DND-41 (cell line): ENCODE measurements at regions not wholly inside any gene's neighbourhood (a gene's known extent, or its start where the extent isn't known, plus 50 kb on each side); places are given as distances from the start of the nearest gene placed in this dataset.
A peak's percentile ranks its signal among the peaks of the same experiment; 100 is the strongest.

Source experiments
- ATAC-seq: fragments of 200-7000 bp; cut with Tn5 transposase; 3 replicates; pipeline ENCODE4 v1.9.1; 2021; ENCODE audit warnings: low read depth; ENCODE audit not compliant: insufficient read depth
- DNase-seq: peaks from one replicate; pipeline ENCODE4 v3.0.0-alpha.2; 2020
- H2AFZ ChIP-seq: 2 replicates; pipeline ENCODE4 v1.6.0; 2012; ENCODE audit warnings: low read depth, low read length
- H3K27ac ChIP-seq: 2 replicates; pipeline ENCODE4 v1.5.1; 2012; ENCODE audit warnings: low read length, inconsistent platforms
- H3K27me3 ChIP-seq: fragments of 200-600 bp; sonication (generic); 2 replicates; pipeline ENCODE4 v1.6.0; 2012; ENCODE audit warnings: low read length, mild to moderate bottlenecking, inconsistent platforms; ENCODE audit not compliant: insufficient read depth, poor library complexity
- H3K36me3 ChIP-seq: 2 replicates; pipeline ENCODE4 v1.5.1; 2012; ENCODE audit warnings: low read length, inconsistent platforms; ENCODE audit not compliant: insufficient read depth
- H3K4me1 ChIP-seq: 2 replicates; pipeline ENCODE4 v1.5.1; 2012; ENCODE audit warnings: mild to moderate bottlenecking, low read length; ENCODE audit not compliant: insufficient read depth
- H3K4me2 ChIP-seq: 2 replicates; pipeline ENCODE4 v1.6.0; 2012; ENCODE audit warnings: mild to moderate bottlenecking, moderate library complexity, low read length, inconsistent platforms; ENCODE audit not compliant: insufficient read depth
- H3K4me3 ChIP-seq, 2 experiments: fragments of 200-600 bp in 1 of 2; shearing (Covaris generic) in 1 of 2; 2 replicates each; pipeline ENCODE4 v1.5.1; 2012 to 2016; ENCODE audit warnings: inconsistent platforms in 2 of 2, low read length in 2 of 2, mild to moderate bottlenecking in 2 of 2, low read depth in 1 of 2, moderate library complexity in 1 of 2
- H3K79me2 ChIP-seq: 2 replicates; pipeline ENCODE4 v1.6.0; 2012; ENCODE audit warnings: low read length, inconsistent platforms; ENCODE audit not compliant: insufficient read depth
- H3K9ac ChIP-seq: 2 replicates; pipeline ENCODE4 v1.6.0; 2012; ENCODE audit warnings: low read depth, mild to moderate bottlenecking, inconsistent platforms, low read length, moderate library complexity
- H3K9me3 ChIP-seq: 2 replicates; pipeline ENCODE4 v1.5.1; 2012; ENCODE audit warnings: low read length, moderate library complexity, mild to moderate bottlenecking, inconsistent platforms; ENCODE audit not compliant: insufficient read depth, severe bottlenecking
- H4K20me1 ChIP-seq: 2 replicates; pipeline ENCODE4 v1.6.0; 2012; ENCODE audit warnings: low read length; ENCODE audit not compliant: insufficient read depth
- EZH2 ChIP-seq: IDR thresholded peaks from 3 replicates; pipeline ENCODE4 v1.6.1; 2012; ENCODE audit warnings: borderline replicate concordance, low read depth, mild to moderate bottlenecking, moderate library complexity, low read length, inconsistent platforms; ENCODE audit not compliant: severe bottlenecking
- TF ChIP-seq, protein P1 (sequence below): IDR thresholded peaks from 2 replicates; pipeline ENCODE4 v1.5.1; 2012; ENCODE audit warnings: borderline replicate concordance, low read length, moderate library complexity, mild to moderate bottlenecking; ENCODE audit not compliant: poor library complexity, severe bottlenecking; ENCODE audit errors: extremely low read depth

DNA sequence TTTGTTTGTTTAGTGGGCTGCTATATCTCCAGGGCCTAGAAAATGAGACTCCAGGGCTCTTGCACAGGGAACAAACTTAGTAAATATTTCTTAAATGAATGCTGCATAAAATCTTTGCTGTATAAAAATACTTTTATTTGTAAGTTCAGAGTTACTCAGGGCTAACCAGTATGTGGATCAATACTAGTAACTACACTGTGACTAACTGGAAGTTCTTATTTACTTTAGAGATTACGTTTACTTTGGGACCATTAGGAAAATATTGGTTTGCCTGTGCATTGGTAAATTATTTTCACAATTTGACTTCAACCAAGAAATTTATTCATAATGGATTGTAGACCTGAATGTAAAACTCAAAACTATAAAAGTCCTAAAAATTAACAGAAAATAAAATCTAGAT lies 575.5 kb downstream of the RNF144A start:
- H3K4me2 ChIP-seq, result no peak overlapping the region
- no peak overlapping the region for H3K9ac ChIP-seq
- no peaks in the 10 kb centered on the region for H3K4me1 ChIP-seq
- H2AFZ ChIP-seq, result no peak overlapping the region
- H3K9me3 ChIP-seq, result no peaks in the 10 kb centered on the region
- H3K27ac ChIP-seq, result no peak overlapping the region
- H3K4me3 ChIP-seq, result no peak overlapping the region
- TF ChIP-seq EZH2, result no peak
- TF ChIP-seq, protein P1, sequence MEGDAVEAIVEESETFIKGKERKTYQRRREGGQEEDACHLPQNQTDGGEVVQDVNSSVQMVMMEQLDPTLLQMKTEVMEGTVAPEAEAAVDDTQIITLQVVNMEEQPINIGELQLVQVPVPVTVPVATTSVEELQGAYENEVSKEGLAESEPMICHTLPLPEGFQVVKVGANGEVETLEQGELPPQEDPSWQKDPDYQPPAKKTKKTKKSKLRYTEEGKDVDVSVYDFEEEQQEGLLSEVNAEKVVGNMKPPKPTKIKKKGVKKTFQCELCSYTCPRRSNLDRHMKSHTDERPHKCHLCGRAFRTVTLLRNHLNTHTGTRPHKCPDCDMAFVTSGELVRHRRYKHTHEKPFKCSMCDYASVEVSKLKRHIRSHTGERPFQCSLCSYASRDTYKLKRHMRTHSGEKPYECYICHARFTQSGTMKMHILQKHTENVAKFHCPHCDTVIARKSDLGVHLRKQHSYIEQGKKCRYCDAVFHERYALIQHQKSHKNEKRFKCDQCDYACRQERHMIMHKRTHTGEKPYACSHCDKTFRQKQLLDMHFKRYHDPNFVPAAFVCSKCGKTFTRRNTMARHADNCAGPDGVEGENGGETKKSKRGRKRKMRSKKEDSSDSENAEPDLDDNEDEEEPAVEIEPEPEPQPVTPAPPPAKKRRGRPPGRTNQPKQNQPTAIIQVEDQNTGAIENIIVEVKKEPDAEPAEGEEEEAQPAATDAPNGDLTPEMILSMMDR, result no peak
- no peak for ATAC-seq
- no peaks in the 10 kb centered on the region for H3K27me3 ChIP-seq
- DNase-seq, result no peak
- no peaks in the 10 kb centered on the region for H4K20me1 ChIP-seq
- no peaks in the 10 kb centered on the region for H3K36me3 ChIP-seq
- H3K79me2 ChIP-seq, result no peaks in the 10 kb centered on the region

DNA sequence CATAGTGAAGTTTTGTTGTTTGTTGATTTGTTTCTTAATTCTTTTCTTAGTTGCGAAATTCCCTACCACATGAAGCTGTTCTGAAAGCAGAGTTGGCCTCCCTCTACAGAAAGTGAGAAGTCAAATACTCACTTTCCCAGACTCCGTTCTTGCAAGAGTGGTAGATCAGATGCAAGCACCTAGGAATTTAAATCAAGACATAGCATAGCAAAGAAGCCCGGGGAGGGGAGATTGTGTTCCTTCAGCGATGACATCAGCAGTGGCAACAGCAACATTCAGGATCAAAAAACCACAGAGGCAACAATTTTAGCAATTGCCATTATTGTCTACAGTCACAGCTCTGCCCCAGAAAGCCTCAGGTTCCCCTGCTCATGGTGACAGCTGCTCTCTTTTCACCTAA lies 580.0 kb downstream of the RNF144A start:
- H3K27me3 ChIP-seq, result no peaks in the 10 kb centered on the region
- no peak overlapping the region for H2AFZ ChIP-seq
- no peaks in the 10 kb centered on the region for H3K36me3 ChIP-seq
- peaks cover 8% of the 10 kb centered on the region for H3K4me1 ChIP-seq
- TF ChIP-seq, protein P1, result no peak
- no peak for TF ChIP-seq EZH2
- no peaks in the 10 kb centered on the region for H4K20me1 ChIP-seq
- DNase-seq (no peak), ATAC-seq (no peak)
- H3K27ac ChIP-seq, result no peak overlapping the region
- no peak overlapping the region for H3K4me2 ChIP-seq
- H3K4me3 ChIP-seq, result no peak overlapping the region
- no peaks in the 10 kb centered on the region for H3K9me3 ChIP-seq
- H3K79me2 ChIP-seq, result no peaks in the 10 kb centered on the region
- H3K9ac ChIP-seq, result no peak overlapping the region

DNA sequence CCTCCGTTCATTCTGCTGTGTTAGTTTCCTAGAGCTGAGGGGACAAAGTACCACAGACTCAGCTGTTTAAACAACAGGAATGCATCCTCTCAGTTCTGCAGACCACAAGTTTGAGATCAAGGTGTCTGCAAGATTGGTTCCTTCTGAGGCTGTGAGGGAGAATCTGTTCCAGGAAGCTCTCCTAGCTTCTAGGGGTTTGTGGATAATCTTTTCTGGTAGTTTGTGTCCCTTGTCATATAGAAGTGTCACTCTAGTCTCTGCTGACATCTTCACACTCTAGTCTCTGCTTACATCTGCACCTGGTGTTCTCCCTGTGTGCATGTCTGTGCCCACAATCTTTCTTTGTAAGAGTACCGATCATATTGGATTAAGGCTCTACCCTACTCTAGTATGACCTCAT lies 581.8 kb downstream of the RNF144A start:
- H3K9ac ChIP-seq, result no peak overlapping the region
- H3K4me1 ChIP-seq, result peaks cover 8% of the 10 kb centered on the region

More for the DNA sequence above, 581.8 kb downstream of the RNF144A start:
- TF ChIP-seq EZH2, result no peak
- TF ChIP-seq, protein P1, result no peak
- peak; percentile 91 for ATAC-seq
- Histone ChIP-seq H3K4me3 (no peak overlapping the region), H3K79me2 (no peaks in the 10 kb centered on the region), H3K4me2 (no peak overlapping the region), H4K20me1 (no peaks in the 10 kb centered on the region), H3K27ac (no peak overlapping the region), H3K9me3 (no peaks in the 10 kb centered on the region), H3K36me3 (no peaks in the 10 kb centered on the region), H2AFZ (no peak overlapping the region), H3K27me3 (no peaks in the 10 kb centered on the region)
- DNase-seq, result peak; percentile 46
